BJ (cell line): ENCODE measurements at regions not wholly inside any gene's neighbourhood (a gene's known extent, or its start where the extent isn't known, plus 50 kb on each side); places are given as distances from the start of the nearest gene placed in this dataset. TPM values are rescaled to one million over a fixed set of nuclear protein-coding genes. Genes with fewer than 3 reads are reported as not detected.

ENCODE experiments used
- CTCF ChIA-PET: fragments of 350-600 bp; formaldehyde crosslinking; extraction: SDS; loops from one replicate; lab custom pipeline; 2021; ENCODE audit warnings: antibody characterized with exemption, inconsistent platforms; lab: Yijun Ruan, JAX
- POLR2A ChIA-PET: fragments of 300-600 bp; sonication (Branson Sonifier 250); formaldehyde crosslinking; extraction: SDS; loops from one replicate; lab custom pipeline; 2021; ENCODE audit warnings: antibody characterized with exemption; lab: Charles Lee
- DNase-seq: peaks from one replicate; pipeline ENCODE4 v3.0.0-alpha.2; 2011; ENCODE audit warnings: low read depth
- H3K27me3 ChIP-seq: 2 replicates; pipeline ENCODE4 v1.6.0; 2011; ENCODE audit warnings: low read length; ENCODE audit not compliant: control insufficient read depth, insufficient read depth
- H3K36me3 ChIP-seq: 2 replicates; pipeline ENCODE4 v1.5.1; 2011; ENCODE audit warnings: low read length; ENCODE audit not compliant: control insufficient read depth, insufficient read depth
- H3K4me3 ChIP-seq: 2 replicates; pipeline ENCODE4 v1.5.1; 2011; ENCODE audit warnings: low read depth, mild to moderate bottlenecking, control low read depth, low read length
- small RNA-seq: library from RNA; depleted of rRNA; stranded (forward); fragments of <200 nt; gene quantifications from one replicate; pipeline ENCODE3, GENCODE V24; 2012; ENCODE audit warnings: low replicate concordance, low read depth; ENCODE audit not compliant: insufficient read length
- TF ChIP-seq, protein P1 (sequence below): IDR thresholded peaks from 2 replicates; pipeline ENCODE4 v1.5.1; 2011; ENCODE audit warnings: low read depth, mild to moderate bottlenecking, control low read depth, inconsistent platforms, low read length, moderate library complexity; ENCODE audit not compliant: insufficient read depth

DNA sequence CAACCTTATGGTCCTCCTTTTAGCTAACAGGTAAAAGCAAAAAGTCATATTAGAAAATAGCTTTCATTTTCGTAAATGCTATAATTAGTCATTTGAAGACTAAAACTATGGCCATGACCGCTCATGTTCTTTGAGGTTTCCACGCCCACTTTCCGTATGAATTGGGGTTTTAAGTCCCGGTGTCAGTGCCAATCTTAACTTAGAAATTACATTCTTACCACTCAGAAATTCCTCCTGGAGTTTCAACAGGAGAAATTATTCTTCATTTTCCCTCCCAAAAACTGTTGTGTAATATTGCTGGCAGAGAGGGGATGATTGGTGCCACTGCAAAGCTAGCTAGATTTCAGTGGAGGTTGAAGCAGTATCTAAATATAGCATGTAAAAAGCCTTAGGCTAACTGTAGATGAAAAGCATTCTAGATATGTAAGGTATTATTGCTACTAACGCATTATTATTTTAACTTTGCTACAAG, 71.0 kb upstream of the MDFIC2 start:
- Histone ChIP-seq H3K27me3 (no peaks in the 10 kb centered on the region), H3K36me3 (no peaks in the 10 kb centered on the region), H3K4me3 (no peak overlapping the region)
- ChIA-PET CTCF (no interaction called here), POLR2A (no interaction called here)
- no peak for DNase-seq
- TF ChIP-seq, protein P1, sequence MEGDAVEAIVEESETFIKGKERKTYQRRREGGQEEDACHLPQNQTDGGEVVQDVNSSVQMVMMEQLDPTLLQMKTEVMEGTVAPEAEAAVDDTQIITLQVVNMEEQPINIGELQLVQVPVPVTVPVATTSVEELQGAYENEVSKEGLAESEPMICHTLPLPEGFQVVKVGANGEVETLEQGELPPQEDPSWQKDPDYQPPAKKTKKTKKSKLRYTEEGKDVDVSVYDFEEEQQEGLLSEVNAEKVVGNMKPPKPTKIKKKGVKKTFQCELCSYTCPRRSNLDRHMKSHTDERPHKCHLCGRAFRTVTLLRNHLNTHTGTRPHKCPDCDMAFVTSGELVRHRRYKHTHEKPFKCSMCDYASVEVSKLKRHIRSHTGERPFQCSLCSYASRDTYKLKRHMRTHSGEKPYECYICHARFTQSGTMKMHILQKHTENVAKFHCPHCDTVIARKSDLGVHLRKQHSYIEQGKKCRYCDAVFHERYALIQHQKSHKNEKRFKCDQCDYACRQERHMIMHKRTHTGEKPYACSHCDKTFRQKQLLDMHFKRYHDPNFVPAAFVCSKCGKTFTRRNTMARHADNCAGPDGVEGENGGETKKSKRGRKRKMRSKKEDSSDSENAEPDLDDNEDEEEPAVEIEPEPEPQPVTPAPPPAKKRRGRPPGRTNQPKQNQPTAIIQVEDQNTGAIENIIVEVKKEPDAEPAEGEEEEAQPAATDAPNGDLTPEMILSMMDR = no peak

DNA sequence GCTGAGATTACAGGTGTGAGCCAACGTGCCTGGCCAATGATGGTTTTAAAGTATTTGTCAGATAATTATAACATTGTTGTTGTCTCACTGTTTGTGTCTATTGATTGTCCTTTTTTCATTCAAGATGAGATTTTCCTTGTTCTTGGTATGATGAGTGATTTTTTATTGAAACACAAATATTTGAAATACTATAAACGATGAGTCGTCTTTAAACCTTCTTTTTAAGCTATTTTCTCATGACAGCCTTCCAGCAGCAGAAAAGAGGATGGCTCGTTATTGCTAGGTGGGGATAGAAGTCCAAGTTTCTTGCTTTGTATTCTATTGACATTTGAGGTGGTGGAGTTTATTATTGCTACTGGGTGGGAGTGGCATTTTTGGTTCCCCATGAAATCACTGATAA, 61.7 kb upstream of the MDFIC2 start:
- H3K4me3 ChIP-seq = no peak overlapping the region
- CTCF ChIA-PET = interaction anchor here (1.4 kb wide), 1 partner anchor 23 kb away, joined by 3 read pairs; no protein-coding TSS in a partner anchor
- H3K36me3 ChIP-seq = no peaks in the 10 kb centered on the region
- no peaks in the 10 kb centered on the region for H3K27me3 ChIP-seq
- POLR2A ChIA-PET = no interaction called here
- DNase-seq = no peak
- TF ChIP-seq, protein P1 = no peak

Small RNAs in the stretch of these regions (small RNA-seq; reads per million reads assigned to genes)
- gene COX6CP6 = not detected
- gene RNU6-281P = not detected
